ENCODE measurements at regions not wholly inside any gene's neighbourhood (a gene's known extent, or its start where the extent isn't known, plus 50 kb on each side); places are given as distances from the start of the nearest gene placed in this dataset.
"Not testable (repeated sequence)": the region's sequence is repeated elsewhere in the genome, so short reads cannot be mapped to it uniquely, and the experiment has no call there.

- no peak for DNase-seq
Measured at GRCh38 chr12:25866586-25867378, 91.7 kb upstream of the RASSF8 start.

GRCh38 chr12:25868193-25868592 lies 90.3 kb upstream of the RASSF8 start:
- DNase-seq: no peak

GRCh38 chr12:25872137-25872536 lies 86.3 kb upstream of the RASSF8 start:
- DNase-seq: no peak

GRCh38 chr12:25875661-25876060 lies 82.8 kb upstream of the RASSF8 start:
- no peak for DNase-seq

GRCh38 chr12:25876383-25877045 lies 82.0 kb upstream of the RASSF8 start:
- no peak for DNase-seq

GRCh38 chr12:25877446-25877845 lies 81.0 kb upstream of the RASSF8 start:
- no peak for DNase-seq

- DNase-seq: no peak
Measured at GRCh38 chr12:25882266-25882665, 76.2 kb upstream of the RASSF8 start.

- no peak for DNase-seq
Measured at GRCh38 chr12:25883026-25883916, 75.2 kb upstream of the RASSF8 start.

GRCh38 chr12:25884024-25884919 lies 74.2 kb upstream of the RASSF8 start:
- DNase-seq: no peak

- DNase-seq: no peak
Measured at GRCh38 chr12:25884920-25885234, 73.6 kb upstream of the RASSF8 start.

GRCh38 chr12:25886396-25886795 lies 72.1 kb upstream of the RASSF8 start:
- no peak for DNase-seq

GRCh38 chr12:25887367-25887766 lies 71.1 kb upstream of the RASSF8 start:
- DNase-seq: no peak

GRCh38 chr12:25889185-25889584 lies 69.3 kb upstream of the RASSF8 start:
- DNase-seq: no peak

- not testable (repeated sequence) for DNase-seq
Measured at GRCh38 chr12:25891095-25891494, 67.4 kb upstream of the RASSF8 start.

GRCh38 chr12:25894759-25895158 lies 63.7 kb upstream of the RASSF8 start:
- no peak for DNase-seq

- DNase-seq: no peak
Measured at GRCh38 chr12:25896981-25897380, 61.5 kb upstream of the RASSF8 start.

GRCh38 chr12:25903603-25904245 lies 54.8 kb upstream of the RASSF8 start:
- no peak for DNase-seq

- DNase-seq: no peak
Measured at GRCh38 chr12:25904442-25904841, 54.0 kb upstream of the RASSF8 start.

- DNase-seq: no peak
Measured at GRCh38 chr12:25906651-25907340, 51.7 kb upstream of the RASSF8 start.

Data from nucleus accumbens (tissue), 56 donors.